ENCODE measurements at regions not wholly inside any gene's neighbourhood (a gene's known extent, or its start where the extent isn't known, plus 50 kb on each side); places are given as distances from the start of the nearest gene placed in this dataset.

- DNase-seq (ENCODE audit: low read depth in 1 of 2, low spot score in 1 of 2), result no peak
These were observed 278.2 kb downstream of the BRINP1 start for GRCh38 chr9:119091074-119091473.

GRCh38 chr9:119092125-119092524, 277.1 kb downstream of the BRINP1 start:
- no peak for TF ChIP-seq REST (IDR thresholded peaks at IDR 0.05; ENCODE audit: insufficient replicate concordance, low read depth)
- no peak for TF ChIP-seq CTCF (IDR thresholded peaks at IDR 0.05; ENCODE audit: insufficient read depth, low read length)
- no peak for TF ChIP-seq POLR2AphosphoS5 (IDR thresholded peaks at IDR 0.05; ENCODE audit: low read depth)
- no peak for TF ChIP-seq GABPA (IDR thresholded peaks at IDR 0.05; ENCODE audit: low read depth)
- no peak for TF ChIP-seq SPI1 (IDR thresholded peaks at IDR 0.05; ENCODE audit: borderline replicate concordance, low read depth)
- no peak overlapping the region for H3K27ac ChIP-seq (replicated peaks)
- no peaks in the 10 kb centered on the region for H3K27me3 ChIP-seq (ENCODE audit: insufficient read depth, poor library complexity, severe bottlenecking)
- no peak overlapping the region for H3K4me3 ChIP-seq (replicated peaks; ENCODE audit: insufficient read depth, low read length)
- DNase-seq (ENCODE audit: low read depth in 1 of 2, low spot score in 1 of 2), result no peak

More at GRCh38 chr9:119091074-119091473, 278.2 kb downstream of the BRINP1 start:
- Histone ChIP-seq H3K27me3 (ENCODE audit: insufficient read depth, poor library complexity, severe bottlenecking) (no peaks in the 10 kb centered on the region), H3K27ac (replicated peaks) (no peak overlapping the region), H3K4me3 (replicated peaks; ENCODE audit: insufficient read depth, low read length) (no peak overlapping the region)
- no peak for TF ChIP-seq GABPA (IDR thresholded peaks at IDR 0.05; ENCODE audit: low read depth)
- no peak for TF ChIP-seq POLR2AphosphoS5 (IDR thresholded peaks at IDR 0.05; ENCODE audit: low read depth)
- TF ChIP-seq SPI1 (IDR thresholded peaks at IDR 0.05; ENCODE audit: borderline replicate concordance, low read depth), result no peak
- TF ChIP-seq CTCF (IDR thresholded peaks at IDR 0.05; ENCODE audit: insufficient read depth, low read length), result no peak
- TF ChIP-seq REST (IDR thresholded peaks at IDR 0.05; ENCODE audit: insufficient replicate concordance, low read depth), result no peak

GRCh38 chr9:119094086-119094485, 275.1 kb downstream of the BRINP1 start:
- Histone ChIP-seq H3K27me3 (ENCODE audit: insufficient read depth, poor library complexity, severe bottlenecking) (no peaks in the 10 kb centered on the region), H3K27ac (replicated peaks) (no peak overlapping the region), H3K4me3 (replicated peaks; ENCODE audit: insufficient read depth, low read length) (no peak overlapping the region)
- no peak for DNase-seq (ENCODE audit: low read depth in 1 of 2, low spot score in 1 of 2)
- no peak for TF ChIP-seq CTCF (IDR thresholded peaks at IDR 0.05; ENCODE audit: insufficient read depth, low read length)

- no peaks in the 10 kb centered on the region for H3K27me3 ChIP-seq (ENCODE audit: insufficient read depth, poor library complexity, severe bottlenecking)
- DNase-seq (ENCODE audit: low read depth in 1 of 2, low spot score in 1 of 2), result no peak
- TF ChIP-seq POLR2AphosphoS5 (IDR thresholded peaks at IDR 0.05; ENCODE audit: low read depth) (no peak), GABPA (IDR thresholded peaks at IDR 0.05; ENCODE audit: low read depth) (no peak), REST (IDR thresholded peaks at IDR 0.05; ENCODE audit: insufficient replicate concordance, low read depth) (no peak), CTCF (IDR thresholded peaks at IDR 0.05; ENCODE audit: insufficient read depth, low read length) (no peak)
- no peak overlapping the region for H3K4me3 ChIP-seq (replicated peaks; ENCODE audit: insufficient read depth, low read length)
- H3K27ac ChIP-seq (replicated peaks), result no peak overlapping the region
These were observed 274.2 kb downstream of the BRINP1 start for GRCh38 chr9:119095072-119095471.

Measured in HL-60 (cell line).